ENCODE measurements at regions not wholly inside any gene's neighbourhood (a gene's known extent, or its start where the extent isn't known, plus 50 kb on each side); places are given as distances from the start of the nearest gene placed in this dataset.

GRCh38 chr18:68102117-68102516, 585.6 kb upstream of the DSEL start:
- intact Hi-C loops (cut with DNase I) = no loop called here
- H3K36me3 ChIP-seq = no peaks in the 10 kb centered on the region
- no peak for DNase-seq (ENCODE audit: low spot score)
- H3K4me1 ChIP-seq (replicated peaks) = no peaks in the 10 kb centered on the region
- no peak overlapping the region for H3K4me3 ChIP-seq
- no peak overlapping the region for H3K27ac ChIP-seq
- H3K27me3 ChIP-seq (replicated peaks; ENCODE audit: insufficient read depth) = no peaks in the 10 kb centered on the region
- WGBS = 40% methylated on average over 4 of the region's 4 CpGs
- no peak for TF ChIP-seq CTCF (IDR thresholded peaks at IDR 0.05)
- H3K9me3 ChIP-seq = no peaks in the 10 kb centered on the region

GRCh38 chr18:68098655-68099054, 582.1 kb upstream of the DSEL start:
- no peak for TF ChIP-seq POLR2AphosphoS5 (IDR thresholded peaks at IDR 0.05)
- no peak for TF ChIP-seq POLR2A (IDR thresholded peaks at IDR 0.05)
- no peak for TF ChIP-seq CTCF (IDR thresholded peaks at IDR 0.05)
- H3K36me3 ChIP-seq = no peaks in the 10 kb centered on the region
- no peak for DNase-seq (ENCODE audit: low spot score)
- WGBS = 66% methylated on average over 3 of the region's 3 CpGs
- intact Hi-C loops (cut with DNase I) = no loop called here
- H3K9me3 ChIP-seq = no peaks in the 10 kb centered on the region
- no peak overlapping the region for H3K4me3 ChIP-seq
- no peak overlapping the region for H3K27ac ChIP-seq
- no peaks in the 10 kb centered on the region for H3K4me1 ChIP-seq (replicated peaks)
- no peaks in the 10 kb centered on the region for H3K27me3 ChIP-seq (replicated peaks; ENCODE audit: insufficient read depth)

- no peak for DNase-seq (ENCODE audit: low spot score)
- 84% methylated on average over 1 of the region's 1 CpG for WGBS
- Histone ChIP-seq H3K4me1 (replicated peaks) (no peaks in the 10 kb centered on the region), H3K27me3 (replicated peaks; ENCODE audit: insufficient read depth) (no peaks in the 10 kb centered on the region), H3K4me3 (no peak overlapping the region), H3K9me3 (no peaks in the 10 kb centered on the region), H3K36me3 (no peaks in the 10 kb centered on the region), H3K27ac (no peak overlapping the region)
- intact Hi-C loops (cut with DNase I) = no loop called here
- TF ChIP-seq POLR2A (IDR thresholded peaks at IDR 0.05) (no peak), POLR2AphosphoS5 (IDR thresholded peaks at IDR 0.05) (no peak), CTCF (IDR thresholded peaks at IDR 0.05) (no peak)
Observed at GRCh38 chr18:68086481-68086880, 570.0 kb upstream of the DSEL start.

- Histone ChIP-seq H3K9me3 (no peaks in the 10 kb centered on the region), H3K27ac (no peak overlapping the region)
Observed at GRCh38 chr18:68085251-68085650, 568.7 kb upstream of the DSEL start.

More at GRCh38 chr18:68085251-68085650, 568.7 kb upstream of the DSEL start:
- Histone ChIP-seq H3K4me3 (no peak overlapping the region), H3K27me3 (replicated peaks; ENCODE audit: insufficient read depth) (no peaks in the 10 kb centered on the region), H3K36me3 (no peaks in the 10 kb centered on the region), H3K4me1 (replicated peaks) (no peaks in the 10 kb centered on the region)
- 94% methylated on average over 2 of the region's 2 CpGs for WGBS
- TF ChIP-seq CTCF (IDR thresholded peaks at IDR 0.05) = no peak
- TF ChIP-seq POLR2AphosphoS5 (IDR thresholded peaks at IDR 0.05) = no peak
- no peak for TF ChIP-seq POLR2A (IDR thresholded peaks at IDR 0.05)
- intact Hi-C loops (cut with DNase I) = no loop called here
- no peak for DNase-seq (ENCODE audit: low spot score)
